ENCODE measurements at regions not wholly inside any gene's neighbourhood (a gene's known extent, or its start where the extent isn't known, plus 50 kb on each side); places are given as distances from the start of the nearest gene placed in this dataset.
"Not testable (repeated sequence)": the region's sequence is repeated elsewhere in the genome, so short reads cannot be mapped to it uniquely, and the experiment has no call there.

DNA sequence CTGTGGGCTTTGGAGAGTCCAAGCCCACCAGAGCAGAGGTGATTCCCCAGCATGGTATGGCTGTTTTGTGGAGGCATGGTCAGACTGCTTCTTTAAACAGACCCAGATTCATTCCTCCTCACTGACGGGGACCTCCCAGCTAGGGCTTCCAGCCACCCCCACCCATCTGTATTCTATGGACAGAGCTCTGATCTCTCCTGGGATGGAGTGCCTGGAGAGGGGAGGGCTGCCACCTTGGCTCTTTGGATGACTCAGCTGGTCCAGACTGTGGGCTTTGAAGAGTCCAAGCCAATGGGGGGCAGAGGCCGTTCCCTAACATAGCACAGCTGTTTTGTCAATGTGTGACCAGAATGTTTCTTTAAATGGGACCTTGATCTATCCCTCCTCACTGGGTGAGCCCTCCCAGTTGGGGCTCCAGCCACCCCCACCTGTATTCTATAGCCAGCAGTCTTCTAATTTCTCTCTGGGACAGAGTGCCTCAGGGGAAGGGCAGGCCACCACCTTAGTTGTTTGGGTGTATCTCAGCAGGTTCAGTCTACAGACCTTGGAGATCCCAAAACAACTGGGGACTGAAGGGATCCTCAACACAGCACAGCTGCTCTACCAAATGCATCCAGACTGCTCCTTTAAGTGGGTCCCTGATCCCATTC, 122.0 kb upstream of the OSTN start:
- DNase-seq (ENCODE audit: low read depth, low spot score): no peak

GRCh38 chr3:191074511-191074910, 124.5 kb upstream of the OSTN start:
- no peak for DNase-seq (ENCODE audit: low read depth, low spot score)

- no peak for DNase-seq (ENCODE audit: low read depth, low spot score)
Observed at GRCh38 chr3:191070762-191071403, 128.2 kb upstream of the OSTN start.

GRCh38 chr3:191070201-191070600, 128.8 kb upstream of the OSTN start:
- DNase-seq (ENCODE audit: low read depth, low spot score): no peak

- DNase-seq (ENCODE audit: low read depth, low spot score): no peak
Observed at GRCh38 chr3:191068946-191069813, 129.9 kb upstream of the OSTN start.

GRCh38 chr3:191066669-191067068, 132.4 kb upstream of the OSTN start:
- no peak for DNase-seq (ENCODE audit: low read depth, low spot score)

GRCh38 chr3:191065181-191065805, 133.7 kb upstream of the OSTN start:
- DNase-seq (ENCODE audit: low read depth, low spot score): no peak

- DNase-seq (ENCODE audit: low read depth, low spot score): no peak
Observed at GRCh38 chr3:191051037-191051436, 148.0 kb upstream of the OSTN start.

DNA sequence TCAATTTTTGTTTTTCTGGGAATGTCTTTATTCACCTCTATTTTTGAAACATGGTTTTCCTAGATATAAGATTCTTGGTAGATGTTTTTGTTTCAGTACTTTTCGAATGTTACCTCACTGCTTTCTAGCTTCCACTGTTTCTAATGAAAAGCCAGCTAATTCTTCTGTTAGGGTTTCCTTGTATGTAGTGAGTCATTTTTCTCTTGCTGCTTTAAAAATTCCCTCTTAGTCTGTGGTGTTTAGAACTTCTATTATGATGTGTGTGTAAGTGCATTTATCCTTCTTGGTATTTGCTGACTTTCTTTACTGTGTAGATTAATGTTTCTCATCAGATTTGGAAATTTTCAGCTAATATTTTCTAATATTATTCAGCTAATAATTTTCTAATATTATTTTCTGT, 151.1 kb upstream of the OSTN start:
- no peak for DNase-seq (ENCODE audit: low read depth, low spot score)

- no peak for DNase-seq (ENCODE audit: low read depth, low spot score)
Observed at GRCh38 chr3:191030929-191031328, 168.1 kb upstream of the OSTN start.

- DNase-seq (ENCODE audit: low read depth, low spot score): no peak
Observed at GRCh38 chr3:191030491-191030890, 168.0 kb upstream of the GMNC start.

- no peak for DNase-seq (ENCODE audit: low read depth, low spot score)
Observed at GRCh38 chr3:191026746-191027145, 164.3 kb upstream of the GMNC start.

GRCh38 chr3:191020730-191021396, 158.4 kb upstream of the GMNC start:
- DNase-seq (ENCODE audit: low read depth, low spot score): no peak

- no peak for DNase-seq (ENCODE audit: low read depth, low spot score)
Observed at GRCh38 chr3:191019855-191020254, 157.4 kb upstream of the GMNC start.

DNA sequence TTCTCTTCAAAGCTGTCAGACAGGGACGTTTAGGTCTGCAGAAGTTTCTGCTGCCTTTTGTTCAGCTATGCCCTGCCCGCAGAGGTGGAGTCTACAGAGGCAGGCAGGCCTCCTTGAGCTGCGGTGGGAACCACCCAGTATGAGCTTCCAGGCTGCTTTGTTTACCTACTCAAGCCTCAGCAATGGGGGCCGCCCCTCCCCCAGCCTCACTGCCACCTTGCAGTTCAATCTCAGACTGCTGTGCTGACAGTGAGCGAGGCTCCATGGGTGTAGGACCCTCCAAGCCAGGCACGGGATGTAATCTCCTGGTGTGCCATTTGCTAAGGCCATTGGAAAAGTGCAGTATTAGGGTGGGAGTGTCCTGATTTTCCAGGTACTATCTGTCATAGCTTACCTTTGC, 153.5 kb upstream of the GMNC start:
- not testable (repeated sequence) for DNase-seq (ENCODE audit: low read depth, low spot score)

DNA sequence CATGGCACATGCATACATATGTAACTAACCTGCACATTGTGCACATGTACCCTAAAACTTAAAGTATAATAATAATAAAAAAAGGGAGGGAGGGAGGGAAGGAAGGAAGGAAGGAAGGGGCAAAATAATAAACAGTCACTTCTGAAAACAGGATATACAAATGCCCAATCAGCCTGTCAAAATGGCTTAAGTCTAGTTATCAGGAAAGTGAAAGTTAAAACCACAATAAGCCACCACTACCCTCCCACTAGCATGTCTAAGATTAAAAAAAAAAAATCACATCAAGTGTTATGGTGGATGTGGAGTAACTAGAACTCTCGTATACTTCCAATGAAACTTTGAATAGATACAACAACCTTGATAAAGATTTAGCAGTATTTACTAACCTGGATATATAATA, 145.6 kb upstream of the GMNC start:
- DNase-seq (ENCODE audit: low read depth, low spot score): no peak

- DNase-seq (ENCODE audit: low read depth, low spot score): peak; percentile 56
Observed at GRCh38 chr3:191005790-191006189, 143.3 kb upstream of the GMNC start.

DNA sequence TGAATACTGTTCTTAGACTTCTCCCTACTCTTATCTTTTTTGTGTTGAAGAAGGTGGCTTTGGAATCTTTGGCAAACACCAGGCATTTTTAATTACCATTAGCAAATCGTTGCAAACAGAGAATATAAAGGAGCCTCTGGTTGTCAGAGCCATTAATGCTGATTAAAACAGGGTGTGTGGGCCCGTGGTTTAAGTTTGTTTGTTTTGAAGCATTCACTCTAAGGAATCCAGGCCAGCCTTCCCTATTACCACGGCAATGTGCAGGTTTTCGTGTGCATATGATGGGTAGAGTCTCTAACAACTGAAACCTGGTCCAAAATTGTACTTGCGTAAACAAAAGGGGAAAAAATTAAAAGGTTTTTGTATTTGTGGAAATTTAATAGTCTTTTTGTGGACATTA, 141.2 kb upstream of the GMNC start:
- DNase-seq (ENCODE audit: low read depth, low spot score): no peak

- no peak for DNase-seq (ENCODE audit: low read depth, low spot score)
Observed at GRCh38 chr3:190996181-190996775, 133.8 kb upstream of the GMNC start.

DNA sequence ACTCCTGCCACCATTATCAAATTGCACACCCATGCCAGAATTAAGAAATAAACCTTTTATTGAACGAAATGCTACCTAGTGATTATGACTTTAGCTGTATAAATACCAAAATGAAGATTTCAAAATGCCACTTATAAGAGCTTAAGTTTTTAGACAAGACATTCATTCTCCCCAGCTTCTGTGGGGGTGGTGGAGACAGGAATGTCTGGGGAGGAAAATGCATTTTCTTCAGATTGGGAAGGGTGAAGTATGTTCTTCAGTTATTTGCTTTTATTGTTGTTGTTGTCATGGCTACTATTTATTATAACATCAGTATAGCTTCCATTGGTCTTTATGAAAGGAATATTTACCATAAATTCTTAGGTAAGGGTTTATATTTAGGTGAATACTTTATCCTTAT, 132.7 kb upstream of the GMNC start:
- DNase-seq (ENCODE audit: low read depth, low spot score): no peak

DNA sequence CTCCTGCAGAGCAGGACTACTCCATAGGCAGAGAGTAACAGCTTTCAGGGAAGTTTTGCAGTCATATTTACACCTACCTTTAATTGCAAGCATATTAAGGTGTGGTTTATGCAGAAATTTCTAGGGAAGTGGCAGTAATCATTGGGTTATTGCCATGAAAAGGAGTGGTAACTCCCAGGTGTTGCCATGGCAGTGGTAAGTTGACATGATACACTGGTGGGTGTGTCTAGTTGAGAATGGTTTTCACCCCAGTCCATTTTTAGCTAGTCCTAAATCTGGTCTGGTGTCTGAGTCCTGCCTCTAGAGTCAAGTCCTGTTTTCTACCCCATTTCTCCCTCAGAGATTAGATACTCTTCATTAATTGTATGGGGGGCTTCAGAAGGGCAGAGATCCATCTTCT, 128.4 kb upstream of the GMNC start:
- no peak for DNase-seq (ENCODE audit: low read depth, low spot score)

All from iPS DF 19.7 (cell line).